Mucosa of descending colon (tissue), 3 donors: ENCODE measurements at regions not wholly inside any gene's neighbourhood (a gene's known extent, or its start where the extent isn't known, plus 50 kb on each side); places are given as distances from the start of the nearest gene placed in this dataset.
"Not testable (repeated sequence)": the region's sequence is repeated elsewhere in the genome, so short reads cannot be mapped to it uniquely, and the experiment has no call there.

ENCODE experiments used
- ATAC-seq: fragments of 200-7000 bp; cut with Tn5 transposase; one replicate; pipeline ENCODE4 v1.9.1; 2020; ENCODE audit warnings: mild to moderate bottlenecking, moderate library complexity
- DNase-seq, 3 donors: peaks; one replicate each; pipeline ENCODE4 v3.0.0-alpha.2; 2020
- H3K36me3 ChIP-seq: fragments of 200-600 bp; one replicate; pipeline ENCODE4 v1.8.0; 2021; ENCODE audit warnings: low read depth, mild to moderate bottlenecking
- H3K4me1 ChIP-seq: fragments of 200-600 bp; one replicate; pipeline ENCODE4 v1.8.0; 2021; ENCODE audit warnings: low read depth, mild to moderate bottlenecking
- H3K4me3 ChIP-seq: fragments of 200-600 bp; one replicate; pipeline ENCODE4 v1.8.0; 2021; ENCODE audit warnings: mild to moderate bottlenecking
- H3K9me3 ChIP-seq: fragments of 200-600 bp; one replicate; pipeline ENCODE4 v1.8.0; 2021; ENCODE audit warnings: mild to moderate bottlenecking
- CTCF ChIP-seq: fragments of 200-600 bp; IDR thresholded peaks from one replicate; pipeline ENCODE4 v1.8.0; 2022; ENCODE audit warnings: antibody characterized with exemption, mild to moderate bottlenecking
- intact Hi-C, 2 donors: fragments of 100-400 bp; cut with DNase I in 1 of 2; cut with micrococcal nuclease in 1 of 2; formaldehyde crosslinking; loops; one replicate each; pipeline versions ENCODE4 v1.11.0 to v1.11.1; 2022; cut with DNase I, micrococcal nuclease
- donor health status: DM: no; HTN: no; CAD: no; lungs with moderate emphysema.
- donor health status: DM: no; HTN: no; CAD: no.
- donor health status: DM: no; HTN: yes; CAD: no.

GRCh38 chr12:131599190-131600159 lies 111.4 kb upstream of the SFSWAP start:
- ATAC-seq: no peak
- TF ChIP-seq CTCF: no peak
- Histone ChIP-seq H3K4me3 (no peak overlapping the region), H3K4me1 (no peaks in the 10 kb centered on the region), H3K36me3 (no peaks in the 10 kb centered on the region), H3K9me3 (no peaks in the 10 kb centered on the region)
- DNase-seq: no peak
- intact Hi-C loops: no loop called here

GRCh38 chr12:131600160-131600532 lies 110.7 kb upstream of the SFSWAP start:
- no peaks in the 10 kb centered on the region for H3K36me3 ChIP-seq
- no peak for DNase-seq
- intact Hi-C loops: no loop called here
- H3K4me1 ChIP-seq: no peaks in the 10 kb centered on the region
- no peaks in the 10 kb centered on the region for H3K9me3 ChIP-seq
- no peak for ATAC-seq
- H3K4me3 ChIP-seq: no peak overlapping the region
- no peak for TF ChIP-seq CTCF

GRCh38 chr12:131601499-131601898 lies 109.4 kb upstream of the SFSWAP start:
- H3K4me1 ChIP-seq, H3K9me3 ChIP-seq, H3K36me3 ChIP-seq, intact Hi-C loops, DNase-seq, ATAC-seq, H3K4me3 ChIP-seq: not testable (repeated sequence)

GRCh38 chr12:131603106-131603938 lies 107.6 kb upstream of the SFSWAP start:
- H3K9me3 ChIP-seq: no peaks in the 10 kb centered on the region
- H3K4me1 ChIP-seq: no peaks in the 10 kb centered on the region
- intact Hi-C loops: no loop called here
- DNase-seq: no peak
- ATAC-seq: no peak
- TF ChIP-seq CTCF: no peak
- no peak overlapping the region for H3K4me3 ChIP-seq
- no peaks in the 10 kb centered on the region for H3K36me3 ChIP-seq

GRCh38 chr12:131603939-131604795 lies 106.7 kb upstream of the SFSWAP start:
- Histone ChIP-seq H3K9me3 (no peaks in the 10 kb centered on the region), H3K4me1 (no peaks in the 10 kb centered on the region), H3K36me3 (no peaks in the 10 kb centered on the region), H3K4me3 (no peak overlapping the region)
- TF ChIP-seq CTCF: no peak
- intact Hi-C loops: no loop called here
- ATAC-seq: peak; percentile 35
- DNase-seq: peak in 2 of 3 donors; percentile 16 to 59
